Activated T-cell treated with anti-CD3 and anti-CD28 coated beads for 24 hours (primary cell): ENCODE measurements at regions not wholly inside any gene's neighbourhood (a gene's known extent, or its start where the extent isn't known, plus 50 kb on each side); places are given as distances from the start of the nearest gene placed in this dataset.

Experiments
- DNase-seq: peaks from one replicate; pipeline ENCODE4 v3.0.0-alpha.2; 2020; ENCODE audit warnings: low read depth

DNA sequence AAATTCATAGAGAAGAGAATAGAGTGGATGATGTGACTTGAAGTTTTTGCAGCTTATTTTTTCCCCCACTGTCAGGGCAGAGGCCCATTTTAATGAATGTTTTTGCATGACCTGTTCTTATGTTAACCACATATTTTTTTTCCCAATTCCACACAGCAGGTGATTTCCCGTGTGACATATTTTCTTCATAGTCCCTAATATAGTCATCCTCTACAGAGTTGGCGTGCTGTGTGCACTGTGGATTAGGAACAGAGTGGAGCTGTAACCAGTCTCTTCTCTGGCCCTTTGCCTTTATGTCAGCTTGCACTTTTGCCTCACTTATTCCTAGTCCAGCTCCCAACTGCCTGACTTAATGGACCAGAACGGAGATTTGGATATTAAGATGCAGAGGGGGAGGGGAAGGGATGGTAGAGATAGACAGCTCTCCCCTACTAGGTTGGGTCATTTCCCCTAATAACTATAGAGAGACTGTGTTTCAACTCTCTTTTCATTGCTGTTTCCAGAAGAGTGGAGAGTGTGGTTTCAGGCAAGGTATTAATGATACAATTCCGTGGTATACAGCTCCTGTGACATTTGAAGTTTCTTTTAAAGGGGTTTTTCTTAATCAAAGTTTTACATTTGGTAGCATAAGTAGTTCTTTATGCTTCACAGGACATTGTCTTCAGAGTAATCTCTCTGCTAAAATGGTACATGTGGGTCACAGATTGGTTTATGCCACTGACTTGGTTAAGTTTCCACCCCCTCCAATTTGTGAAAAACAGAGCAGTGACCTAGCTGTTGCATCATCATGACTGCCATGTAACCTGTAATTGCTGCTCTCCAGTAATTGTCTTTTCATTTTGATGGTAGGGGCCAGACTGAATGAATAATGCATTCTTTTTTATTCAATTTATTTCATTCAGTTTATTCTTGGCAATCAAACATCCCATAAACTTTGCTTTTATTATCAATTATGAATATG lies 161.3 kb downstream of the HAUS1 start:
- no peak for DNase-seq

GRCh38 chr18:46266473-46266872 lies 162.3 kb downstream of the HAUS1 start:
- DNase-seq, result no peak

DNA sequence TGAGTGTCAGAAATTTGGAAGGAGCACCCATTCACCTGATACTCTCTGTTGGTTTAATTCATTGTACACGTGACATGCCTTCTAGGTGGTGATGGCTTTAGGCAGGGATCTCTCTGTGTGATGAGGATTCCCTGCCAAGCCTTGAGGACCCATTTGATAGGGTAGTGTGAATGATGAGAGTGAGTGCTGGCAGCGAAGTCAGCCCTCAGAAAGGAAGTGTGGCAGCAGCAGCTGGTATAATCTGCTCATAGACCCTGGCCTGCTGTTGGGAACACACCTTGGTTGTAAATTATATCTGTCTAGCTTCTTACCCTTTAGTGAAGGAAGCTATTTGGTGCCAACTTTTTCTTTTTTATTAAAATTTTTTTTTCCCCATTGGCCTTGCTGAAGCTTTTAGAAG lies 164.5 kb downstream of the HAUS1 start:
- no peak for DNase-seq

- DNase-seq, result no peak
Observed at GRCh38 chr18:46269275-46269674, 165.1 kb downstream of the HAUS1 start.

DNA sequence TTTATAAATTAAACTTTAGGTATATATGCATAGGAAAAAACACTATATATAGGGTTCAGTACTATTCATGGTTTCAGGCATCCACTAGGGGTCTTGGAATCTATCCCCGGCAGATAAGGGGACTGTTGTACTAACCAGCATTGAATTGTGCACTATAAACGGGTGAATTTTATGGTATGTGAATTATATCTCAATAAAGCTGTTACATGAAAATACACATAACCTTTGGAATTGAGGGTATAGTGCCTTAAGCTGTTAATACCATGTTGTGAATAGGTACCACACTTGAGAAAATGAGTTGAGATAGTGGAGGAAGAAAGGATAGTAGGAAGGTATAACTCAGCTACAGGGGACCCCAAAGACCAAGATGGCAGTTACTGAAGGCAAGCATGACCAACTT lies 167.3 kb downstream of the HAUS1 start:
- no peak for DNase-seq

DNA sequence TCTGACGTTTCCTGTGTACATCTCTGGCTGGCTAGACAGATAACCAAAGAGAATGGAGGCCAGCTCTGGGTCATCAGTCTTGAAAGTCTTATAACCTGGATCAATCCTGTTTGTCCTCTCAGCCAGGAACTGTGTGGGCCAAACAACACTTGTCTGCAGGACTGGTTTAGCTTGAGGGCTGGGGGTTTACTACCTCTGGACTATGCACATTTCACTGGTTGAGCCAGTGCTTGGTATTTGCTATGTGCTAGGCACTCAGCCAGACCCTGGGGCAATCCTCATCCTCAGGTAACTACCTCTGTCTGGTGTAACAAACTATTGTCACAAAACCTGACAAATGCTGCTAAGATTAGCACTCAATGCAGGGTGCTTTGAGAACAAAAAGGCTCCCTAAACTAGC lies 169.7 kb downstream of the HAUS1 start:
- no peak for DNase-seq

- no peak for DNase-seq
Observed at GRCh38 chr18:46274266-46274665, 170.1 kb downstream of the HAUS1 start.

GRCh38 chr18:46275370-46275769 lies 171.2 kb downstream of the HAUS1 start:
- DNase-seq, result no peak

DNA sequence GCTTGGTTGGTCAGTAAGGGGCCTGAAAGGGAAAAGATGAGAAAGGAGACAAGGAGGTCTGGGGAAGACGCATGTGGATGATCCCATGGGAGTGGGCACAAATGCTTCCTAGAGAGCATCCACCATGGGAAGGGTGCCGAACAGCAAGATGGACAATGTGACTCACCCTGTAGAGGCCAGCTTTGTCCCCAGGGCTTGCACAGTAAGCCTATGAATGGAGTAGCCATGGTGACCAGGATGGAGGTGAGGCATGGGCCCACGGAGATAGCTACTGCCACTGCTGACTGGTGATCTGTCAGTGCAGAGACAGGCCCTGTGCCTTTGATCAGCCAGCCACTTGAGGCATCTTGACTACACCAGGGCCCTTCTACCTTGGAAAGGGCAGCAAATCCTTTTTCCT lies 172.6 kb downstream of the HAUS1 start:
- DNase-seq, result no peak

DNA sequence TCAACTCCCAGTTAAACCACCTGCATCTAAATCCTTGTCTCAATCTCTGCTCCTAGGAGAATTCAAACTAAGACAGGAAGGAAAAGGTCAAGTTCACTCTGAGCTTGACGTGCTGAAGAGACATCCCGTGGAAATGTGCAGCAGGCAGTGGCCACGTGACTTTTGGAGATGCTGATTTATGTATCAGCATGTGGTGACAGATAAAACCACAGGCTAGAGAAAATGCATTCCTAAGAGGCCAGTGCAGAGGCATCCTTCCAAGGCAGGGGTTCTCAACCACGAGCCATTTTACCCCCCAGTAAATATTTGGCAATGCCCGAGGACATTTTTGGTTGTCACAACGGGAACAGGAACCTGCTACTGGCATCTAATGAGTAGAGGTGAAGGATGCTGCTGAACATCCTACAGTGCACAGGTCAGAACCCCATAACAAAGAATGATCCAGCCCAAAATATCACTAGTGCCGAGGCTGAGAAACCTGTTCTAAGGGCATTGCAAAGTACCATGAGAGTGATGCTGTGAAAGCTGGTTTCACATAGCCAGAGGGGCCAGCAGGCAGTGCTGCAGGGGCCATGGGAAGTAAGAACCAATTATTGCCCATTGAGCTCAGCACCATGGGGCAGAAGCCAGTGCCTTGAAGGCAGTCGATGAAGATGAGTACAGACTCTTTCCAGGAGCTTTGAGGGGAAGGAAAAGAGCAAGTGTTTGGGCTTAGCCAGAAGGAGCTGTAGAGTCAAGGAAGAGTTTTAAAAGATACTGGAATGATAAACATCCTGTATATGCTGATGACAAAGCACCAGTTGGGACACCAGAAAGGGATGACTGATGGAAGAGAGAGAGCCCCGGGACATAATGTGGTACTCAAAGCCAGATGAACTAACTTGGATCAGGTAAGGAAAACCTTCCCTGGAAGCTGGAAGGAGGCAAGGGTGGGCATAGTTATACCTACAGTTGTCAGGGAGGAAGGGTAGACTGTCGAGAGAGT lies 174.6 kb downstream of the HAUS1 start:
- no peak for DNase-seq

- DNase-seq, result no peak
Observed at GRCh38 chr18:46279673-46280072, 175.5 kb downstream of the HAUS1 start.

- DNase-seq, result peak; percentile 38
Observed at GRCh38 chr18:46281185-46282176, 177.3 kb downstream of the HAUS1 start.

- no peak for DNase-seq
Observed at GRCh38 chr18:46282177-46282570, 178.0 kb downstream of the HAUS1 start.

DNA sequence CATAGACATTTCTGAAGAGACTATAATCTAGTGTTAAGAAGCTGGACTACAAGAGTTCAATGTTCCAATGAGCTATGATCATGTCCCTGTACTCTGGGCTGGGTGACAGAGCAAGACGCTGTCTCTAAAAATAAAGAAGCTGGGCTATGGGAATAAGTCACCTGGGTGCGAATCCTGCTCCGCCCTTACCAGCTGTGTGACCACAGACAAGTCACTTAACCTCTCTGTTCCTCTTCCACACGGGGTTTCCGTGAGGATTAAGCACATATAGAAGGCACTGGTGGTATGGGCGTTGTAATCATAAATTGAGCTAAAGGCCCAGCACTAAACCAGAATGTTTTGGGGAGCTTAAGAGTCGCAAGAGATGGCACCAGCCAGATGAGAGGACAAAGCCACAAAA lies 178.5 kb downstream of the HAUS1 start:
- DNase-seq, result no peak

GRCh38 chr18:46283268-46283667 lies 179.1 kb downstream of the HAUS1 start:
- no peak for DNase-seq

DNA sequence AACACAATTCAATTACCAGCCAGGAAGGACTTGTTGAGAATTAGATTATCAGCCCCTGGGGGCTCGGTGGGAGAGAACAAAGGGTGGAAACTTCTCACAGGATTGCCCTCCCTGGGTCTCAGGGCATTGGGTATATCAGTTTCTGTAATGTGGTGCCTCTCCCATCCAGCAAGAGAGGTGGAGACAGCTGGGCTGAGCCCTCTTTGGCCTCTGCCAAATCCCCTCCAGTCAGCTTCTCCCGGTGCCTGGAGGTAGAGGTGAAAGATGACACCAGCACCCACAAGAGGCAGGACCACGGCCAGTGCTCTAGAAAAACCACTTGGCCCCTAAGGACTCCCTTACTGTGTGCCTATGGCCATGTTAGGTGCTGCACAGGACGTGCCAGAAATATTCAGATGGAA lies 179.7 kb downstream of the HAUS1 start:
- no peak for DNase-seq

- DNase-seq, result no peak
Observed at GRCh38 chr18:46289463-46289862, 185.3 kb downstream of the HAUS1 start.

GRCh38 chr18:46289931-46290330 lies 185.7 kb downstream of the HAUS1 start:
- no peak for DNase-seq

DNA sequence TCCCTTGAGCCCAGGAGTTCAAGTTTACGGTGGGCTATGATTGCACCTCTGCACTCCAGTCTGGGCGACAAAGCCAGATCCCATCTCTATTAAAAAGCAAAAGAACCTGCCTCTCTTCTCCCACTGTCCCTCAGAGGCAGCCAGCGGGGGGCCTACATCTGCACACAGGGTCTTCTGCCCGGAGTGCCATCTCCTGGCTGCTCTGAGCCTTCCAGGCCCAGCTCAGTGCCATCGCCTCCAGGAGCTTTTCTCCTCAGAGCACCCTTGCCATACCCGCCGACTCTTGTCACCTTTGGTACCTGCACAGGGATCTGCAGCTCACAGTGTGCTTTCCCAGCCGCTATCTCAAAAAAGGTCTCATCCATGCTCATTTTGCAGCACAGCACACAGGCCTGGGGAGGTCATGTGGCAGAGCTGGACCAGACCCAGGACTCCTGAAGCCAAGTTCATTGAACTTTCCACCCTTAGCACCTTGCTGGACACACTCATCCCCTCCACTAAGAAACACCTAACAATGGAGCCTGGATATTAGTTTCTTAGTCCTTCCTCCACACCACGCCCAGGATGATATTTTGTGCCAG lies 186.3 kb downstream of the HAUS1 start:
- no peak for DNase-seq

DNA sequence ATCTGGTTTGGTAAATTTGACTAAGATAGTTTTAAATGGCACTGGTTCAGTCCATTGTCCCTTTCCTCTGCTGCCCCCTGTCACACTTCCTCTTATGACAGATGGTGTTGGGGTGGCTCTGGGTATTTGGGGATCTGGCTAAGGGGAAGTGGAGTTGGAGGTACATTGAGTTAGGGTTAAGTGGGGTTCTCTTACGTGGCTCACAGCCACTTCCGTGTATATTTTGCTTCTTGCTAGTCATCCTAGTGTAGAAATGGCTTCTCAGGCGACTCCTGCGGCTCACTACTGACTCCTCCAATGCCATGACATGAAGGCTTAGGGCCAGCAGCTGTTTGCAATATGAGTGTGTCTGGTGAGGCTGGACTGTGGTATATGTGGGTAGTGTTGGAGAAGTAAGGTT lies 187.0 kb downstream of the HAUS1 start:
- no peak for DNase-seq

DNA sequence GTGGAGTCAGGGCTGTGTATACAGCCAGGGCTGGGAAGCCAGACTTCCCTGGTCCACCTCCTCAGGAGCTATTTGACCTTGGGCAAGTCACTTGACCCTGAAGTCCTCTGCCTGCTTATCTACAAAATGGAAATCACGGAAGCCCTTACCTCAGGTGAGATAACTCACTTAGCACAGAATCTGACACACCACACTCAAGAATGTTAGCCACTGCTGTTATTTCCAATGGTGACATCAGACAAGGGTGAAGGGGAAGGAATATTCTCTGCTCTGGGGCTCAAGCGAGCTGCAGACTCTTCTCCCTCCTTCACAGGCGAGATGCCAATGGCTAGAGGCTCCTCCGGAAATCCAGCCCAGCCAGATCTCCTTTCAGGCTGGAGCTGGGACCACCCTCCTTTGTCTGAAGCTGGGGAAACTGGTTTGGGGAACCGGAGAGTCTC lies 189.6 kb downstream of the HAUS1 start:
- no peak for DNase-seq
